Fibroblast of pulmonary artery (primary cell): ENCODE measurements at regions not wholly inside any gene's neighbourhood (a gene's known extent, or its start where the extent isn't known, plus 50 kb on each side); places are given as distances from the start of the nearest gene placed in this dataset.
"Not testable (repeated sequence)": the region's sequence is repeated elsewhere in the genome, so short reads cannot be mapped to it uniquely, and the experiment has no call there.

ENCODE experiments used
- DNase-seq: peaks from one replicate; pipeline ENCODE4 v3.0.0-alpha.2; 2010; ENCODE audit warnings: low read depth
- H3K4me3 ChIP-seq: replicated peaks from 2 replicates; pipeline ENCODE4 v1.5.1; 2011; ENCODE audit warnings: low read depth, mild to moderate bottlenecking, control low read depth, low read length, moderate library complexity
- TF ChIP-seq, protein P1 (sequence below): IDR thresholded peaks from 2 replicates; pipeline ENCODE4 v1.5.1; 2011; ENCODE audit warnings: mild to moderate bottlenecking, control low read depth, low read length, inconsistent platforms; ENCODE audit errors: missing control alignments

DNA sequence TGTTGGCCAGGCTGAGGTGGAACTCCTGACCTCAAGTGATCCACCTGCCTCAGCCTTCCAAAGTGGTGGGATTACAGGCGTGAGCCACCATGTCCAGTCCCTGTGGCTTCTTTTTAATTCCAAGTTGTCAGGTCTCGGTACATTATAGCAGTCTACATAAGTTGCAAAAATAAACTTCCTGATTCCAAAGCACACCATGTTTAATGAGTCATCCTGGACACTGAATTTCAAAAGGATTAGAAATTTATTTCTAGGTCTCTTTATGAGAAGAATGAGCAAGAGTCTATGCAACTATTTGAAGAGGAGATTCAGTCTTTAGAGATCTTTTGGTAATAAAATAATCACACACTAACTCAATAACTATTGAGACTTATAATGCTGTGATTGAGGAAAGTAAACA, 63.9 kb upstream of the MCHR2 start:
- no peak overlapping the region for H3K4me3 ChIP-seq
- TF ChIP-seq, protein P1, sequence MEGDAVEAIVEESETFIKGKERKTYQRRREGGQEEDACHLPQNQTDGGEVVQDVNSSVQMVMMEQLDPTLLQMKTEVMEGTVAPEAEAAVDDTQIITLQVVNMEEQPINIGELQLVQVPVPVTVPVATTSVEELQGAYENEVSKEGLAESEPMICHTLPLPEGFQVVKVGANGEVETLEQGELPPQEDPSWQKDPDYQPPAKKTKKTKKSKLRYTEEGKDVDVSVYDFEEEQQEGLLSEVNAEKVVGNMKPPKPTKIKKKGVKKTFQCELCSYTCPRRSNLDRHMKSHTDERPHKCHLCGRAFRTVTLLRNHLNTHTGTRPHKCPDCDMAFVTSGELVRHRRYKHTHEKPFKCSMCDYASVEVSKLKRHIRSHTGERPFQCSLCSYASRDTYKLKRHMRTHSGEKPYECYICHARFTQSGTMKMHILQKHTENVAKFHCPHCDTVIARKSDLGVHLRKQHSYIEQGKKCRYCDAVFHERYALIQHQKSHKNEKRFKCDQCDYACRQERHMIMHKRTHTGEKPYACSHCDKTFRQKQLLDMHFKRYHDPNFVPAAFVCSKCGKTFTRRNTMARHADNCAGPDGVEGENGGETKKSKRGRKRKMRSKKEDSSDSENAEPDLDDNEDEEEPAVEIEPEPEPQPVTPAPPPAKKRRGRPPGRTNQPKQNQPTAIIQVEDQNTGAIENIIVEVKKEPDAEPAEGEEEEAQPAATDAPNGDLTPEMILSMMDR, result no peak
- no peak for DNase-seq

DNA sequence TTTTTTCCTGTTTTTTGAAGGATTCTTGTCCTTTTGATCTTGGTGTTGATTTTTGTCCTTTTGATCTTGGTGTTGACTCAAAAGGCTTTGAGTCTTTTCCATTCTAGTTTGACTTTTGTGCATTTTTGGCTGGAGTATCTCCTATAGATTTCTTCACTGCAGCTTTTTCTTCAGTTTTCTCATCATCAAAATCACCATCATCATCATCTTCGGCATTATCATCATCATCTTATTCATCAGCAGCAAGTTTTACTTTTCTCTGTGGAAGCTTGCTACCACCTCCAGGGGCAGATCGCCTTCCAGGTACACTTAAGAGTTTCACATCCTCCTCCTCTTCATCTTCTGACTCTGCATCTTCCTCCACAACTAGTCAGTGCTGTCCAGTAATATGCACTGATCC, 56.5 kb upstream of the MCHR2 start:
- DNase-seq, result no peak
- TF ChIP-seq, protein P1, result no peak
- H3K4me3 ChIP-seq, result no peak overlapping the region

DNA sequence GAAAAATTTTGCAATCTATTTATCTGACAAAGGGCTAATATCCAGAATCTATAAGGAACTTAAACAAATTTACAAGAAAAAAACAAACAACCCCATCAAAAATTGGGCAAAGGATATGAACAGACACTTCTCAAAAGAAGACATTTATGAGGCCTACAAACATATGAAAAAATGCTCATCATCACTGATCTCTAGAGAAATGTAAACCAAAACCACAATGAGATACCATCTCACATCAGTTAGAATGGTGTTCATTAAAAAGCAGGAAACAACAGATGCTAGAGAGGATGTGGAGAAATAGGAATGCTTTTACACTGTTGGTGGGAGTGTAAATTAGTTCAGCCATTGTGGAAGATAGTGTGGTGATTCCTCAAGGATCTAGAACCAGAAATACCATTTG, 49.9 kb upstream of the MCHR2 start:
- H3K4me3 ChIP-seq, DNase-seq: not testable (repeated sequence)
